H9 (cell line): ENCODE measurements at regions not wholly inside any gene's neighbourhood (a gene's known extent, or its start where the extent isn't known, plus 50 kb on each side); places are given as distances from the start of the nearest gene placed in this dataset.

Experiments used
- DNase-seq: peaks from one replicate; pipeline ENCODE4 v3.0.0-alpha.2; 2017
- H2AFZ ChIP-seq: one replicate; pipeline ENCODE4 v1.6.1; 2013; ENCODE audit warnings: mild to moderate bottlenecking, low read length, control low read depth, moderate library complexity
- H2AK5ac ChIP-seq: 2 replicates; pipeline ENCODE4 v1.6.1; 2013; ENCODE audit warnings: low read length, control low read depth, mixed read lengths; ENCODE audit not compliant: insufficient read length
- H2BK120ac ChIP-seq: one replicate; pipeline ENCODE4 v1.6.1; 2013; ENCODE audit warnings: low read depth, mild to moderate bottlenecking, low read length, control low read depth, inconsistent platforms; ENCODE audit not compliant: poor library complexity, severe bottlenecking
- H2BK12ac ChIP-seq: 2 replicates; pipeline ENCODE4 v1.6.1; 2013; ENCODE audit warnings: low read length, control low read depth, mixed read lengths, low read depth; ENCODE audit not compliant: insufficient read length
- H2BK15ac ChIP-seq: 2 replicates; pipeline ENCODE4 v1.6.1; 2013; ENCODE audit warnings: low read depth, low read length, control low read depth
- H2BK20ac ChIP-seq: one replicate; pipeline ENCODE4 v1.6.1; 2013; ENCODE audit warnings: low read depth, mild to moderate bottlenecking, low read length, control low read depth, inconsistent platforms; ENCODE audit not compliant: poor library complexity, severe bottlenecking
- H2BK5ac ChIP-seq: 2 replicates; pipeline ENCODE4 v1.6.1; 2013; ENCODE audit warnings: low read length, control low read depth, mixed read lengths; ENCODE audit not compliant: insufficient read length
- H3K14ac ChIP-seq: 2 replicates; pipeline ENCODE4 v1.6.1; 2013; ENCODE audit warnings: low read length, control low read depth; ENCODE audit not compliant: insufficient read depth
- H3K18ac ChIP-seq: 2 replicates; pipeline ENCODE4 v1.6.1; 2013; ENCODE audit warnings: low read depth, mild to moderate bottlenecking, mixed read lengths, low read length, control low read depth; ENCODE audit not compliant: insufficient read length
- H3K23ac ChIP-seq: 2 replicates; pipeline ENCODE4 v1.6.1; 2013; ENCODE audit warnings: low read length, control low read depth, mixed read lengths, low read depth; ENCODE audit not compliant: insufficient read length
- H3K23me2 ChIP-seq: 2 replicates; pipeline ENCODE4 v1.6.1; 2013; ENCODE audit warnings: low read depth, mild to moderate bottlenecking, mixed read lengths, low read length, control low read depth; ENCODE audit not compliant: insufficient read length, poor library complexity, severe bottlenecking
- H3K27ac ChIP-seq: 2 replicates; pipeline ENCODE4 v1.5.1; 2013; ENCODE audit warnings: low read length, control low read depth, mixed read lengths, low read depth; ENCODE audit not compliant: insufficient read length
- H3K27me3 ChIP-seq: 2 replicates; pipeline ENCODE4 v1.6.1; 2013; ENCODE audit warnings: low read length, control low read depth, inconsistent platforms; ENCODE audit not compliant: insufficient read depth
- H3K4ac ChIP-seq: 2 replicates; pipeline ENCODE4 v1.6.1; 2013; ENCODE audit warnings: low read depth, mild to moderate bottlenecking, control low read depth, inconsistent platforms, low read length, moderate library complexity
- H3K4me1 ChIP-seq: 2 replicates; pipeline ENCODE4 v1.6.1; 2013; ENCODE audit warnings: low read length, control low read depth, inconsistent platforms; ENCODE audit not compliant: insufficient read depth
- H3K4me2 ChIP-seq: 2 replicates; pipeline ENCODE4 v1.6.1; 2013; ENCODE audit warnings: low read length, control low read depth, mixed read lengths; ENCODE audit not compliant: insufficient read length, insufficient read depth
- H3K56ac ChIP-seq: 2 replicates; pipeline ENCODE4 v1.6.1; 2013; ENCODE audit warnings: low read depth, mild to moderate bottlenecking, mixed read lengths, low read length, control low read depth; ENCODE audit not compliant: insufficient read length
- H3K79me1 ChIP-seq: 2 replicates; pipeline ENCODE4 v1.6.1; 2013; ENCODE audit warnings: low read depth, mild to moderate bottlenecking, moderate library complexity, low read length, control low read depth, inconsistent platforms; ENCODE audit not compliant: insufficient read depth, poor library complexity, severe bottlenecking
- H3K79me2 ChIP-seq: 2 replicates; pipeline ENCODE4 v1.6.1; 2013; ENCODE audit warnings: low read length, control low read depth, inconsistent platforms; ENCODE audit not compliant: insufficient read depth
- H3K9ac ChIP-seq: 2 replicates; pipeline ENCODE4 v1.6.1; 2013; ENCODE audit warnings: low read length, control low read depth, mixed read lengths; ENCODE audit not compliant: insufficient read length; ENCODE audit errors: extremely low read depth
- H3K9me3 ChIP-seq: one replicate; pipeline ENCODE4 v1.6.1; 2013; ENCODE audit warnings: low read depth, low read length, inconsistent platforms; ENCODE audit not compliant: control insufficient read depth
- H3T11ph ChIP-seq: one replicate; pipeline ENCODE4 v1.6.1; 2013; ENCODE audit warnings: mild to moderate bottlenecking, low read length, control low read depth, inconsistent platforms
- H4K20me1 ChIP-seq: one replicate; pipeline ENCODE4 v1.6.1; 2013; ENCODE audit not compliant: control insufficient read depth, insufficient read length, insufficient read depth
- H4K5ac ChIP-seq: 2 replicates; pipeline ENCODE4 v1.6.1; 2013; ENCODE audit warnings: low read depth, mild to moderate bottlenecking, mixed read lengths, low read length, control low read depth; ENCODE audit not compliant: insufficient read length
- H4K8ac ChIP-seq: replicated peaks from 2 replicates; pipeline ENCODE4 v1.6.1; 2013; ENCODE audit warnings: low read length, control low read depth, mixed read lengths, low read depth; ENCODE audit not compliant: insufficient read length
- H4K91ac ChIP-seq: 2 replicates; pipeline ENCODE4 v1.6.1; 2013; ENCODE audit warnings: low read depth, mild to moderate bottlenecking, moderate library complexity, mixed read lengths, low read length, control low read depth; ENCODE audit not compliant: insufficient read length
- H3K27ac Mint-ChIP-seq, 3 experiments: 2 replicates in 2 of 3; 3 replicates in 1 of 3; pipeline ENCODE4 v1.8.0; 2020 to 2021; ENCODE audit warnings: mixed read lengths in 3 of 3, mild to moderate bottlenecking in 1 of 3, moderate library complexity in 1 of 3
- H3K27me3 Mint-ChIP-seq: 2 replicates; pipeline ENCODE4 v1.8.0; 2021; ENCODE audit warnings: low read depth, mild to moderate bottlenecking, moderate library complexity, mixed read lengths
- H3K36me3 Mint-ChIP-seq, 3 experiments: 2 replicates in 2 of 3; 3 replicates in 1 of 3; pipeline ENCODE4 v1.8.0; 2020 to 2021; ENCODE audit warnings: low read depth in 3 of 3, mixed read lengths in 3 of 3; ENCODE audit not compliant: insufficient read depth in 1 of 3
- H3K4me1 Mint-ChIP-seq, 2 experiments: 2 replicates each; pipeline ENCODE4 v1.8.0; 2020; ENCODE audit warnings: mixed read lengths in 2 of 2
- H3K4me3 Mint-ChIP-seq, 2 experiments: 2 replicates in 1 of 2; 3 replicates in 1 of 2; pipeline ENCODE4 v1.8.0; 2020 to 2021; ENCODE audit warnings: mild to moderate bottlenecking in 2 of 2, mixed read lengths in 2 of 2, moderate library complexity in 1 of 2
- H3K9me3 Mint-ChIP-seq, 2 experiments: 2 replicates in 1 of 2; 3 replicates in 1 of 2; pipeline ENCODE4 v1.8.0; 2020; ENCODE audit warnings: mild to moderate bottlenecking in 2 of 2, mixed read lengths in 2 of 2, moderate library complexity in 1 of 2
- CTCF ChIP-seq: fragments of 200-600 bp; sonication (generic); conservative IDR thresholded peaks from 3 replicates; pipeline ENCODE4 v1.8.0; 2021; ENCODE audit warnings: antibody characterized with exemption, mild to moderate bottlenecking
- WGBS: extraction: QIAGEN DNeasy Blood & Tissue Kit; methylation state at CpG from one replicate; pipeline ENCODE4 v1.1.7; 2013; ENCODE audit warnings: missing lambda C conversion rate, low lambda C conversion rate, mixed read lengths; ENCODE audit not compliant: insufficient read length; ENCODE audit errors: extremely low coverage; 5-methylcytosine and 5-hydroxymethylcytosine counted together

GRCh38 chr13:104006625-104007075, 940.4 kb upstream of the SLC10A2 start:
- Mint-ChIP-seq H3K4me1 (peaks cover 3% of the 10 kb centered on the region in 2 experiments; a peak in 3 of 4 replicates), H3K36me3 (no peaks in the 10 kb centered on the region), H3K9me3 (no peaks in the 10 kb centered on the region), H3K27me3 (no peaks in the 10 kb centered on the region), H3K27ac (0 out of 7 replicates have a peak overlapping the region, but pooled peaks of 1 of the 3 experiments have one; percentile 34), H3K4me3 (no peak overlapping the region)
- WGBS, result no CpG with 5 or more reads among the region's 9 CpGs
- no peaks in the 10 kb centered on the region for H3K79me1 ChIP-seq
- H3K56ac ChIP-seq, result no peak overlapping the region
- no peak for TF ChIP-seq CTCF
- no peaks in the 10 kb centered on the region for H3K23me2 ChIP-seq
- DNase-seq, result no peak
- H4K5ac ChIP-seq, result no peak overlapping the region
- H2BK20ac ChIP-seq, result no peak overlapping the region
- H4K20me1 ChIP-seq, result no peaks in the 10 kb centered on the region
- no peak overlapping the region for H3K27ac ChIP-seq
- H2BK120ac ChIP-seq, result no peak overlapping the region
- no peaks in the 10 kb centered on the region for H3K4me1 ChIP-seq
- H3K4ac ChIP-seq, result no peak overlapping the region
- H4K8ac ChIP-seq, result no peak overlapping the region
- no peak overlapping the region for H2BK15ac ChIP-seq
- no peak overlapping the region for H2AFZ ChIP-seq
- H2AK5ac ChIP-seq, result no peak overlapping the region
- H4K91ac ChIP-seq, result no peak overlapping the region
- H3K4me2 ChIP-seq, result no peak overlapping the region
- no peak overlapping the region for H3K14ac ChIP-seq
- no peaks in the 10 kb centered on the region for H3K27me3 ChIP-seq
- no peaks in the 10 kb centered on the region for H3K9me3 ChIP-seq
- H2BK12ac ChIP-seq, result no peak overlapping the region
- H3K18ac ChIP-seq, result no peak overlapping the region
- H3T11ph ChIP-seq, result no peak overlapping the region
- H3K79me2 ChIP-seq, result no peaks in the 10 kb centered on the region
- no peak overlapping the region for H2BK5ac ChIP-seq
- H3K9ac ChIP-seq, result no peak overlapping the region
- no peak overlapping the region for H3K23ac ChIP-seq
